Neuronal stem cell (in vitro differentiated cells): ENCODE measurements at regions not wholly inside any gene's neighbourhood (a gene's known extent, or its start where the extent isn't known, plus 50 kb on each side); places are given as distances from the start of the nearest gene placed in this dataset.

Experiments
- DNase-seq: peaks from one replicate; pipeline ENCODE4 v3.0.0-alpha.2; 2013; ENCODE audit warnings: low spot score
- H2AFZ ChIP-seq: one replicate; pipeline ENCODE4 v1.6.1; 2013; ENCODE audit warnings: mild to moderate bottlenecking, low read length, inconsistent platforms
- H2AK5ac ChIP-seq: 2 replicates; pipeline ENCODE4 v1.6.1; 2013; ENCODE audit warnings: low read depth, mild to moderate bottlenecking, inconsistent platforms, low read length, moderate library complexity, mixed read lengths
- H2BK120ac ChIP-seq: 2 replicates; pipeline ENCODE4 v1.6.1; 2013; ENCODE audit warnings: low read depth, mild to moderate bottlenecking, inconsistent platforms, low read length, moderate library complexity, mixed read lengths
- H2BK12ac ChIP-seq: one replicate; pipeline ENCODE4 v1.6.1; 2013; ENCODE audit warnings: low read length, inconsistent platforms
- H2BK15ac ChIP-seq: 2 replicates; pipeline ENCODE4 v1.6.1; 2013; ENCODE audit warnings: mild to moderate bottlenecking, low read length, inconsistent platforms, mixed read lengths
- H2BK5ac ChIP-seq: one replicate; pipeline ENCODE4 v1.6.1; 2013; ENCODE audit warnings: inconsistent platforms, mild to moderate bottlenecking, low read length, moderate library complexity
- H3K14ac ChIP-seq: one replicate; pipeline ENCODE4 v1.6.1; 2013; ENCODE audit warnings: low read length, inconsistent platforms
- H3K18ac ChIP-seq: 2 replicates; pipeline ENCODE4 v1.6.1; 2013; ENCODE audit warnings: low read length, inconsistent platforms
- H3K23ac ChIP-seq: 2 replicates; pipeline ENCODE4 v1.6.1; 2013; ENCODE audit warnings: low read depth, mild to moderate bottlenecking, mixed read lengths, low read length, inconsistent platforms; ENCODE audit not compliant: poor library complexity
- H3K27ac ChIP-seq: replicated peaks from 3 replicates; pipeline ENCODE4 v1.5.1; 2013; ENCODE audit warnings: low read length, inconsistent platforms
- H3K27me3 ChIP-seq, 3 experiments: 2 replicates each; pipeline ENCODE4 v1.6.1; 2013; ENCODE audit warnings: low read length in 3 of 3, mild to moderate bottlenecking in 2 of 3, inconsistent platforms in 1 of 3, low read depth in 1 of 3, mixed read lengths in 1 of 3, moderate library complexity in 1 of 3; ENCODE audit not compliant: control insufficient read depth in 3 of 3, insufficient read depth in 3 of 3
- H3K36me3 ChIP-seq, 2 donors: replicated peaks in 1 of 2; 2 replicates each; pipeline ENCODE4 v1.6.1; 2013; ENCODE audit warnings: low read length in 2 of 2; ENCODE audit not compliant: control insufficient read depth in 2 of 2, insufficient read depth in 2 of 2
- H3K4ac ChIP-seq: 2 replicates; pipeline ENCODE4 v1.6.1; 2013; ENCODE audit warnings: inconsistent platforms, mild to moderate bottlenecking, low read length, moderate library complexity
- H3K4me1 ChIP-seq, 2 donors: 1 replicate in 1 of 2; 2 replicates in 1 of 2; pipeline ENCODE4 v1.6.1; 2013; ENCODE audit warnings: low read length in 2 of 2, low read depth in 1 of 2; ENCODE audit not compliant: control insufficient read depth in 2 of 2, insufficient read depth in 1 of 2
- H3K4me2 ChIP-seq: one replicate; pipeline ENCODE4 v1.6.1; 2013; ENCODE audit warnings: mild to moderate bottlenecking, low read length, inconsistent platforms; ENCODE audit not compliant: insufficient read depth, poor library complexity, severe bottlenecking
- H3K4me3 ChIP-seq, 2 donors: 2 replicates each; pipeline ENCODE4 v1.5.1; 2013; ENCODE audit warnings: low read length in 2 of 2, mild to moderate bottlenecking in 2 of 2, inconsistent platforms in 1 of 2, moderate library complexity in 1 of 2
- H3K79me1 ChIP-seq: one replicate; pipeline ENCODE4 v1.6.1; 2013; ENCODE audit warnings: low read depth, mild to moderate bottlenecking, inconsistent platforms, low read length, moderate library complexity
- H3K9ac ChIP-seq: one replicate; pipeline ENCODE4 v1.6.1; 2013; ENCODE audit warnings: mild to moderate bottlenecking, low read depth, low read length, inconsistent platforms; ENCODE audit not compliant: poor library complexity
- H3K9me3 ChIP-seq, 2 donors: replicated peaks in 1 of 2; 2 replicates each; pipeline versions ENCODE3 to v1.6.1; 2013; ENCODE audit warnings: low read length in 2 of 2, mild to moderate bottlenecking in 2 of 2, inconsistent platforms in 1 of 2, low read depth in 1 of 2, mixed read lengths in 1 of 2, moderate library complexity in 1 of 2; ENCODE audit not compliant: control insufficient read depth in 2 of 2, insufficient read depth in 1 of 2
- H4K8ac ChIP-seq: one replicate; pipeline ENCODE4 v1.6.1; 2013; ENCODE audit warnings: low read depth, mild to moderate bottlenecking, inconsistent platforms, low read length, moderate library complexity
- H4K91ac ChIP-seq: one replicate; pipeline ENCODE4 v1.6.1; 2013; ENCODE audit warnings: low read length, low read depth, mild to moderate bottlenecking, inconsistent platforms; ENCODE audit not compliant: poor library complexity
- WGBS, 2 donors: extraction: QIAGEN DNeasy Blood & Tissue Kit; methylation state at CpG; one replicate each; pipeline ENCODE4 v1.1.7; 2013; ENCODE audit warnings: missing lambda C conversion rate in 2 of 2, mixed read lengths in 1 of 2; ENCODE audit not compliant: insufficient read length in 2 of 2, insufficient replicate concordance in 1 of 2; ENCODE audit errors: extremely low coverage in 2 of 2; 5-methylcytosine and 5-hydroxymethylcytosine counted together

DNA sequence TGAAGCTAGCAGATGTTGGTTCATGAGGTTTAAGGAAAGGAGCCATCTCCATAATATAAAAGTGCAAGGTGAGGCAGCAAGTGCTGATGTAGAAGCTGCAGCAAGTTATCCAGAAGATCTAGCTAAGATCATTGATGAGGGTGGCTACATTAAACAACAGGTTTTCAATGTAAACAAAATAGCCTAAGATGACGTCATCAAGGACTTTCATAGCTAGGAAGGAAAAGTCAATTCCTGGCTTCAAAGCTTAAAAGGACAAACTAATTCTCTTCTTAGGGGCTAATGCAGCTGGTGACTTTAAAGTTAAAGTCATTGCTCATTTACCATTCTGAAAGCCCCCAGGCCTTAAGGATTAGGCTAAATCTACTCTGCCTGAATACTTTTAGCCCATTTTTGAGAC, 141.9 kb downstream of the MID1IP1 start:
- Histone ChIP-seq H3K36me3 (no peaks in the 10 kb centered on the region), H4K91ac (no peak overlapping the region), H2BK5ac (no peak overlapping the region), H2AFZ (no peak overlapping the region), H2BK15ac (no peak overlapping the region), H3K27me3 (no peaks in the 10 kb centered on the region), H3K27ac (no peak overlapping the region), H2BK12ac (no peak overlapping the region), H3K79me1 (no peaks in the 10 kb centered on the region), H3K4me1 (no peaks in the 10 kb centered on the region), H3K4me2 (no peak overlapping the region), H3K4me3 (no peak overlapping the region), H2BK120ac (no peak overlapping the region), H4K8ac (no peak overlapping the region), H3K4ac (no peak overlapping the region), H3K18ac (no peak overlapping the region), H3K9me3 (no peaks in the 10 kb centered on the region), H3K14ac (no peak overlapping the region), H2AK5ac (no peak overlapping the region), H3K9ac (no peak overlapping the region), H3K23ac (no peak overlapping the region)
- WGBS, 2 donors: no CpG with 5 or more reads among the region's 1 CpG
- DNase-seq: no peak

- no peaks in the 10 kb centered on the region for H3K36me3 ChIP-seq
- no peaks in the 10 kb centered on the region for H3K79me1 ChIP-seq
- DNase-seq: no peak
- no peak overlapping the region for H2AFZ ChIP-seq
- H2BK15ac ChIP-seq: no peak overlapping the region
- H3K23ac ChIP-seq: no peak overlapping the region
- H2BK120ac ChIP-seq: no peak overlapping the region
- H3K27me3 ChIP-seq: no peaks in the 10 kb centered on the region
- no peak overlapping the region for H3K27ac ChIP-seq
- H3K4me3 ChIP-seq: no peak overlapping the region
- H3K4me2 ChIP-seq: no peak overlapping the region
- no peak overlapping the region for H2BK5ac ChIP-seq
- no peak overlapping the region for H3K14ac ChIP-seq
- no peak overlapping the region for H4K91ac ChIP-seq
- no peaks in the 10 kb centered on the region for H3K9me3 ChIP-seq
- no peak overlapping the region for H2AK5ac ChIP-seq
- no peak overlapping the region for H4K8ac ChIP-seq
- no peak overlapping the region for H2BK12ac ChIP-seq
- H3K4me1 ChIP-seq: no peaks in the 10 kb centered on the region
- no peak overlapping the region for H3K18ac ChIP-seq
- no peak overlapping the region for H3K4ac ChIP-seq
- no peak overlapping the region for H3K9ac ChIP-seq
Measured at GRCh38 chrX:38948046-38948445, 146.8 kb downstream of the MID1IP1 start.

DNA sequence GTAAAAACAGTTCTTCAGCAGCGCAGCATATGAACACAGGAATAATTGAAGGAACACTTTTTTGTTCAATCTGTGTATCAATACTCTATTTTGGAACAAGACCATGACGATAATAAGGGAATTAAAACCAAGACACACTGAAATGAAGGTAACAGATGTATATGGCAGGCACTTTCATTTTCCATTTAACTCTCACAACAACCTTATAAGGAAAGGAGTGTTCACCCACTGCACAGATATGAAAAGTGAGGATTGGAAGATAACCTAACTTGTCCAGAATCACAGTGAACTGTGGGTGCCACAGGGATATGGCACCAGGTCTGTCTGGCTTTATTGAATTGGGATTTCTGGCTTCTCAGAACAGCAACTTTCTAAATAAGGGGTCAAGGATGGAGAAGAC, 153.3 kb downstream of the MID1IP1 start:
- no peak overlapping the region for H2AK5ac ChIP-seq
- no CpG with 5 or more reads among the region's 2 CpGs for WGBS, 2 donors
- no peak overlapping the region for H3K4me3 ChIP-seq
- H3K27ac ChIP-seq: no peak overlapping the region
- no peak overlapping the region for H3K23ac ChIP-seq
- no peak overlapping the region for H2AFZ ChIP-seq
- no peaks in the 10 kb centered on the region for H3K36me3 ChIP-seq
- H4K91ac ChIP-seq: no peak overlapping the region
- no peaks in the 10 kb centered on the region for H3K4me1 ChIP-seq
- H3K4ac ChIP-seq: no peak overlapping the region
- no peak overlapping the region for H2BK5ac ChIP-seq
- H3K14ac ChIP-seq: no peak overlapping the region
- no peaks in the 10 kb centered on the region for H3K79me1 ChIP-seq
- H3K9ac ChIP-seq: no peak overlapping the region
- no peaks in the 10 kb centered on the region for H3K9me3 ChIP-seq
- no peak overlapping the region for H2BK15ac ChIP-seq
- H3K27me3 ChIP-seq: no peaks in the 10 kb centered on the region
- no peak overlapping the region for H4K8ac ChIP-seq
- no peak overlapping the region for H2BK12ac ChIP-seq
- no peak overlapping the region for H3K18ac ChIP-seq
- no peak overlapping the region for H2BK120ac ChIP-seq
- H3K4me2 ChIP-seq: no peak overlapping the region
- no peak for DNase-seq

DNA sequence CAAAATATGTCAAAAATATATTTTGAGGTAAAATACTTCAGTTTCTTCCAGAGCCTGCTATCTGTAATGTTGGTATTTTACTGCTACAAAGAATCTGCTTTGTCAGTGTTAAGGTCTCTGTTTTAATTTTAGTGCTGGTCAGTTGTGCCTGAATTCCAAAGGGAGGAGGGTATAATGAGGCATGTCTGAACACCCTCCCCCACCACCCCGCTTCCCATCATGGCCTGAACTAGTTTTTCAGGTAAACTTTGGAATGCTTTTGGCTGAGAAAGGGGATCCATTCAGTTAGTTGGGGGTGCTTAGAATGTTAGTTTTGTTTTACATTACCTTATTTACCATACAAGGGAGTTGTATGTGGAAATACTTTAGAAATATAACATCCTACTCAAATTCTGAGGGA, 158.5 kb downstream of the MID1IP1 start:
- H2BK12ac ChIP-seq: no peak overlapping the region
- H3K18ac ChIP-seq: no peak overlapping the region
- no peak overlapping the region for H3K4me3 ChIP-seq
- no peak overlapping the region for H3K9ac ChIP-seq
- no peaks in the 10 kb centered on the region for H3K36me3 ChIP-seq
- H4K91ac ChIP-seq: no peak overlapping the region
- H3K79me1 ChIP-seq: no peaks in the 10 kb centered on the region
- H3K4me2 ChIP-seq: no peak overlapping the region
- WGBS, 2 donors: no CpG with 5 or more reads among the region's 1 CpG
- no peak overlapping the region for H2AFZ ChIP-seq
- H3K4me1 ChIP-seq: no peaks in the 10 kb centered on the region
- H2BK120ac ChIP-seq: no peak overlapping the region
- no peaks in the 10 kb centered on the region for H3K27me3 ChIP-seq
- H3K4ac ChIP-seq: no peak overlapping the region
- no peak for DNase-seq
- no peak overlapping the region for H2BK15ac ChIP-seq
- H3K23ac ChIP-seq: no peak overlapping the region
- H3K9me3 ChIP-seq: no peaks in the 10 kb centered on the region
- no peak overlapping the region for H2AK5ac ChIP-seq
- H3K27ac ChIP-seq: no peak overlapping the region
- H3K14ac ChIP-seq: no peak overlapping the region
- no peak overlapping the region for H4K8ac ChIP-seq
- no peak overlapping the region for H2BK5ac ChIP-seq
